ENCODE measurements at regions not wholly inside any gene's neighbourhood (a gene's known extent, or its start where the extent isn't known, plus 50 kb on each side); places are given as distances from the start of the nearest gene placed in this dataset.

- ChIA-PET RAD21 (ENCODE audit: unreplicated experiment) (no interaction called here), CTCF (no interaction called here), SMC1A (ENCODE audit: uncharacterized antibody, unreplicated experiment) (no interaction called here), POLR2A (no interaction called here)
- ATAC-seq: no peak
- no peak for FAIRE-seq
- no peaks in the 10 kb centered on the region for H3K36me3 ChIP-seq (ENCODE audit: control insufficient read depth in 2 of 2, insufficient read depth in 2 of 2, low read length in 1 of 2)
- BruUV-seq (replicated peaks): no TSS peak
- H3K27ac ChIP-seq (ENCODE audit: control insufficient read depth, insufficient read depth): no peak overlapping the region
- H2AFZ ChIP-seq (ENCODE audit: control insufficient read depth, low read depth, low read length): no peak overlapping the region
- in situ Hi-C loops (cut with MboI) (no loop called here), intact Hi-C loops (cut with micrococcal nuclease; ENCODE audit: unreplicated experiment) (no loop called here)
- no peak overlapping the region for H3K4me2 ChIP-seq (ENCODE audit: control insufficient read depth, insufficient read depth)
- no peak for TF ChIP-seq RCOR1 (conservative IDR thresholded peaks at IDR 0.05; ENCODE audit: low read depth, low read length)
- no peak for TF ChIP-seq CEBPZ (IDR thresholded peaks at IDR 0.05; ENCODE audit: low read depth, low read length)
- no peak for TF ChIP-seq HDAC2 (IDR thresholded peaks at IDR 0.05)
- no peak for TF ChIP-seq SRF (IDR thresholded peaks at IDR 0.05; ENCODE audit: low read depth in 2 of 2, low read length in 2 of 2)
- no peak for TF ChIP-seq BACH1 (IDR thresholded peaks at IDR 0.05; ENCODE audit: borderline replicate concordance)
- no peak for TF ChIP-seq IKZF2 (IDR thresholded peaks at IDR 0.05)
- TF ChIP-seq EZH2 (IDR thresholded peaks at IDR 0.05; ENCODE audit: borderline replicate concordance, control insufficient read depth, low read depth, low read length): no peak
- TF ChIP-seq TARDBP (IDR thresholded peaks at IDR 0.05; ENCODE audit: borderline replicate concordance): no peak
- TF ChIP-seq REST (IDR thresholded peaks at IDR 0.05; ENCODE audit: low read depth, low read length): no peak
- no peak for TF ChIP-seq SUZ12 (IDR thresholded peaks at IDR 0.05; ENCODE audit: unreplicated experiment)
- no peak for TF ChIP-seq STAT3 (IDR thresholded peaks at IDR 0.05; ENCODE audit: low read depth, low read length)
- TF ChIP-seq SIN3A (IDR thresholded peaks at IDR 0.05; ENCODE audit: low read depth, low read length): no peak
- no peak for DNase-seq (ENCODE audit: low read depth, low spot score)
- no peak overlapping the region for H3K9ac ChIP-seq (ENCODE audit: control insufficient read depth, insufficient read depth, low read length)
- H3K9me3 ChIP-seq (replicated peaks; ENCODE audit: control insufficient read depth, insufficient read depth, low read length): no peaks in the 10 kb centered on the region
- H3K4me3 ChIP-seq: no peak overlapping the region
- H3K79me2 ChIP-seq (ENCODE audit: control insufficient read depth, insufficient read depth, low read length): no peaks in the 10 kb centered on the region
- H3K4me1 ChIP-seq (ENCODE audit: control insufficient read depth, insufficient read depth, low read length): no peaks in the 10 kb centered on the region
- H4K20me1 ChIP-seq (ENCODE audit: control insufficient read depth, insufficient read depth): no peaks in the 10 kb centered on the region
- H3K27me3 ChIP-seq (replicated peaks in 1 of 2; ENCODE audit: control insufficient read depth in 2 of 2, insufficient read depth in 2 of 2, low read length in 1 of 2): no peaks in the 10 kb centered on the region
- 26% methylated on average over 4 of the region's 4 CpGs for WGBS (ENCODE audit: insufficient coverage, insufficient replicate concordance, low lambda C conversion rate, missing lambda C conversion rate)
Observed at GRCh38 chr10:117750616-117751015, 208.1 kb downstream of the EMX2 start.

Measured in GM12878 (cell line).